GM13976 (cell line): ENCODE measurements at regions not wholly inside any gene's neighbourhood (a gene's known extent, or its start where the extent isn't known, plus 50 kb on each side); places are given as distances from the start of the nearest gene placed in this dataset.

Experiments
- DNase-seq: peaks from one replicate; pipeline ENCODE4 v3.0.0; 2012; ENCODE audit warnings: low spot score
- in situ Hi-C: fragments of 300-500 bp; cut with MboI; formaldehyde crosslinking; loops from one replicate; pipeline ENCODE4 v1.12.0; 2022; ENCODE audit warnings: low sequenced_read_pairs, mixed read lengths, inconsistent platforms; ENCODE audit not compliant: unreplicated experiment
- TF ChIP-seq, protein P1 (sequence below): IDR thresholded peaks from 2 replicates; pipeline ENCODE4 v1.5.1; 2012; ENCODE audit warnings: borderline replicate concordance, mild to moderate bottlenecking; ENCODE audit not compliant: insufficient read depth; ENCODE audit errors: extremely low read depth, missing control alignments, control extremely low read depth

DNA sequence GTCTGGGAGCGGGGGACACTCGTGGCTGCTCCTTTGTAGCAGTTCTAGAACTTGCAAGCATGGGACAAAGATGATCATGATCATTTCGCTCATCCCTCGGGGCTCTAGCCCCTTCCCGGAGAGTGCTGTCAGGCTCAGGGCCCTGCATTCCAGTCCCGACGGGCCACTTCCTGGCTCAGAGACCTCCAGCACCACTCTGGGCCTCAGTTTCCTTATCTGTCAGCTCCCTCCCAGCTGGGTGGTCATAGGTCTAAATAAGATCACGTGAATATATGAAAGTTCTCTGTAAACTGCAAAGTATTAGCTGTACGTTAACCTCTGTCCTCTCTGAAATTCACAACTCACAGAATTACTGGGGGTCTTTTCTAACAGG lies 52.8 kb upstream of the SLC6A11 start:
- TF ChIP-seq, protein P1, sequence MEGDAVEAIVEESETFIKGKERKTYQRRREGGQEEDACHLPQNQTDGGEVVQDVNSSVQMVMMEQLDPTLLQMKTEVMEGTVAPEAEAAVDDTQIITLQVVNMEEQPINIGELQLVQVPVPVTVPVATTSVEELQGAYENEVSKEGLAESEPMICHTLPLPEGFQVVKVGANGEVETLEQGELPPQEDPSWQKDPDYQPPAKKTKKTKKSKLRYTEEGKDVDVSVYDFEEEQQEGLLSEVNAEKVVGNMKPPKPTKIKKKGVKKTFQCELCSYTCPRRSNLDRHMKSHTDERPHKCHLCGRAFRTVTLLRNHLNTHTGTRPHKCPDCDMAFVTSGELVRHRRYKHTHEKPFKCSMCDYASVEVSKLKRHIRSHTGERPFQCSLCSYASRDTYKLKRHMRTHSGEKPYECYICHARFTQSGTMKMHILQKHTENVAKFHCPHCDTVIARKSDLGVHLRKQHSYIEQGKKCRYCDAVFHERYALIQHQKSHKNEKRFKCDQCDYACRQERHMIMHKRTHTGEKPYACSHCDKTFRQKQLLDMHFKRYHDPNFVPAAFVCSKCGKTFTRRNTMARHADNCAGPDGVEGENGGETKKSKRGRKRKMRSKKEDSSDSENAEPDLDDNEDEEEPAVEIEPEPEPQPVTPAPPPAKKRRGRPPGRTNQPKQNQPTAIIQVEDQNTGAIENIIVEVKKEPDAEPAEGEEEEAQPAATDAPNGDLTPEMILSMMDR: no peak
- no peak for DNase-seq
- in situ Hi-C loops: no loop called here

DNA sequence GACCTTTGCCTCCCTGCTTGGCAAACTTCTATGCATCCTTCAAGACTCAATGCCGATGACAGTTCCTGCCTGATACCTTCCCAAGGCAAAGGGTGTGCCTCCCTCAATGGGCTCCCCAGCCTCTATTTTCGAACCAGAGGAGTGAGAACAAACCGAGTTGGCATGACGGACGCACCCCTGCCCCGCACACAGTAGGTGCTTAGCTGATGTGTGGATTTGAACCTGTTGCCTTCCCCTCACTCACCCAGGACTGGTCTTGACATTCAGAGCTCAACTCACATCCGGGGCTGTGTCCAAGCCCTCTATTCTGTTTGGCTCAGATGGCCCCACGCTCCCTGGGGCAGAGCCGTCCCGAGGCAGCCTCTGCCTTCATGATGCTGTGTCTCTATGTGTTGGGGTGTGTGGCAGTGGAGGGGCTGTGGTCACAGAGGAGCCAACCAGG lies 52.2 kb upstream of the SLC6A11 start:
- TF ChIP-seq, protein P1: no peak
- in situ Hi-C loops: no loop called here
- no peak for DNase-seq

DNA sequence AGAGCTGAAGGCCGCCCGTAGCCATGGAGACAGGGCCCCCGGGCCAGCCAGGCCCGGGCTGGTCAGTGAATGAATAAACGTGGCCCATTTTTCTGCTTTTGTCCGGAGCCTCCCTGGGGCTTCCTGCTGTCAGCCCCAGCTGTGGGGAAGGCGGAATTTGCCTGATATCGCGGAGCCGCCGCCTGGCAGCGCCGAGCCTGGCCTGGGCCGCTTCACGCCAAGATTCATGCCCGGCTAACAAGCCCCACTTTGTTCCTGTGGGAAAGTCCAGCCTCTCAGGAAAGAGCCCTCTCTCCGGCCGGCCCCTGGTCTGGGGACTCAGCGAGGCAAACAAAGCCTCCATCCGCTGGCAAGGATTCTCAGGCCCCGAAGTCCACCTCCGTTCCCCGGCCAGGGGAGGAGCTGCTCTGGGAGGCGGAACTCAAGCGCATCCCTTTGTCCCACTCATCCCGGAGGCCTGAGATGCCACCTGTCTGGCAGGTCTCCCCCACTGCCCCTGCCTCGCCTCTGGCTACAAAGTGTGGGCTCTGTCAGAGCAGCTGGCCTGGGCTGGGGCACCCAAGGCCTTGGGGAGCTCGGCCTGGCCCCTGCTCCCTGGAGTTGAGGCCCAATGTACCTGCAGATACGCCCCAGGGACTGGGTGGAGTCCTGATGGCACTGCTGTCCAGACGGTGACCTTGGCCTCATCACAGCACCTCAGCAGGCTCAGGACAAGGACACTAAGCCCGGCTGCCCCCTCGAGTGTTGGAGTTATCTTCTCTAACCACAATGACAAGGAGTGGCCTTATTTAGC lies 51.6 kb upstream of the SLC6A11 start:
- DNase-seq: no peak
- in situ Hi-C loops: no loop called here
- TF ChIP-seq, protein P1: no peak

DNA sequence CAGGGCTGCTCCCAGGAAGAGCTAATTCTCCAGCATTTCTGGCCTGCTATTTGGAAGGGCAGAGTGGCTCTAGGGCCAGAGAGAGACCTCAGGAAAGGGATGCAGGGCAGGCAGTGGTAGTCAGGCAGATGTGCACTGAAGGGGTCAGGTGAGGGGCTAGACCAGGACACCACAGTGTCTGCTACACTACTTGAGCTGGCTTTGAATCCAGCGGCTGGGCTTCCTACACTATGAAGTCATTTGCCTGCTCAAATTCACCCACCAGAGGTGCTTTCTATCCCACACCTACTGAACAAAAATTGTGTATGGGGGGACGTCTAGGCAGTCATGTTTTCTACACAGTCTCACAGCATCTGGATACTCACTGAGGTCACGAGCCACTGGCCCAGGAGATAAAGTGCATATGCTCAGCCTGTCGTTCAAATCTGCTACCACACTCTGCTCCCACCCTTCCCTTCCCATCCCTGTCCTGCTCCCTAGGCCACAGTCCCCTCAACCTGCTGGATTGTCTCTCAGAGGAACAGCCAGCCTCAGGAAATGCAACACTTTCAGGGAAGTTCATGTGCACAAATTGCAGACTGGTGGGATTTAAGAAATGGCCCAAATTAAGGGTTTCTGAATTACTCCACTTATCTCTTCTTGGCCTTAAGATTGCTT lies 49.9 kb upstream of the SLC6A11 start:
- TF ChIP-seq, protein P1: no peak
- no peak for DNase-seq
- in situ Hi-C loops: no loop called here
